ENCODE measurements at regions not wholly inside any gene's neighbourhood (a gene's known extent, or its start where the extent isn't known, plus 50 kb on each side); places are given as distances from the start of the nearest gene placed in this dataset.

- POLR2A ChIA-PET (ENCODE audit: unreplicated experiment): no interaction called here
- no peak overlapping the region for H2AK9ac ChIP-seq (replicated peaks; ENCODE audit: low read depth, low read length, poor library complexity)
- no peak overlapping the region for H2BK15ac ChIP-seq (ENCODE audit: low read depth, low read length)
- no peak overlapping the region for H2BK20ac ChIP-seq (ENCODE audit: low read depth, low read length)
- no peak for DNase-seq
- no peak overlapping the region for H2BK120ac ChIP-seq (ENCODE audit: low read depth, low read length)
- no peaks in the 10 kb centered on the region for H3K9me1 ChIP-seq (ENCODE audit: insufficient read depth, low read length)
- dilution Hi-C loops (cut with HindIII; ENCODE audit: low sequenced_read_pairs, unreplicated experiment): no loop called here
- no peaks in the 10 kb centered on the region for H3K27me3 ChIP-seq (ENCODE audit: control insufficient read depth, insufficient read depth, low read length)
- H4K8ac ChIP-seq (ENCODE audit: low read depth in 2 of 2, low read length in 2 of 2): no peak overlapping the region
- no peaks in the 10 kb centered on the region for H3K79me1 ChIP-seq (ENCODE audit: low read depth in 1 of 2, low read length in 2 of 2)
- no peak overlapping the region for H3K27ac ChIP-seq (ENCODE audit: insufficient read depth, low read length)
- no peaks in the 10 kb centered on the region for H3K4me1 ChIP-seq (ENCODE audit: control insufficient read depth, insufficient read depth, low read length)
- no peak overlapping the region for H3K4ac ChIP-seq (ENCODE audit: low read depth, low read length)
- in situ Hi-C loops (cut with MboI; ENCODE audit: low sequenced_read_pairs): no loop called here
- no peak overlapping the region for H2AFZ ChIP-seq (replicated peaks; ENCODE audit: low read length, poor library complexity)
- no peak overlapping the region for H4K5ac ChIP-seq (ENCODE audit: low read depth, low read length)
- TF ChIP-seq RAD21 (IDR thresholded peaks at IDR 0.05; ENCODE audit: low read length) (no peak), USF2 (IDR thresholded peaks at IDR 0.05; ENCODE audit: low read depth, low read length) (no peak), SMC3 (IDR thresholded peaks at IDR 0.05; ENCODE audit: low read depth, low read length) (no peak), CHD1 (IDR thresholded peaks at IDR 0.05; ENCODE audit: low read depth, low read length) (no peak), MAZ (IDR thresholded peaks at IDR 0.05; ENCODE audit: borderline replicate concordance, low read depth, low read length) (no peak), RCOR1 (IDR thresholded peaks at IDR 0.05; ENCODE audit: insufficient replicate concordance, low read length) (no peak), CTCF (conservative IDR thresholded peaks at IDR 0.05; ENCODE audit: low read depth, low read length) (no peak), NFE2L2 (IDR thresholded peaks at IDR 0.05; ENCODE audit: low read depth, low read length) (no peak), CEBPB (IDR thresholded peaks at IDR 0.05; ENCODE audit: low read depth, low read length) (no peak), POLR2A (IDR thresholded peaks at IDR 0.05; ENCODE audit: low read depth, low read length) (no peak), FOS (IDR thresholded peaks at IDR 0.05; ENCODE audit: low read depth, low read length) (no peak), ELK1 (IDR thresholded peaks at IDR 0.05; ENCODE audit: borderline replicate concordance, low read depth, low read length) (no peak), BHLHE40 (IDR thresholded peaks at IDR 0.05; ENCODE audit: low read depth, low read length) (no peak), MAFK (IDR thresholded peaks at IDR 0.05; ENCODE audit: low read depth, low read length) (no peak), RFX5 (IDR thresholded peaks at IDR 0.05; ENCODE audit: low read depth, low read length) (no peak), MXI1 (IDR thresholded peaks at IDR 0.05; ENCODE audit: borderline replicate concordance, low read depth, low read length) (no peak)
- intact Hi-C loops (cut with micrococcal nuclease): no loop called here
- no peak overlapping the region for H3K56ac ChIP-seq (ENCODE audit: extremely low read depth, insufficient read depth, low read length)
- H3K18ac ChIP-seq (ENCODE audit: low read depth, low read length): no peak overlapping the region
- no peak overlapping the region for H3K14ac ChIP-seq (replicated peaks; ENCODE audit: low read depth, low read length)
- H3K36me3 ChIP-seq (ENCODE audit: control insufficient read depth, insufficient read depth, low read length): no peaks in the 10 kb centered on the region
- no peak overlapping the region for H4K91ac ChIP-seq (ENCODE audit: insufficient read depth, low read depth, low read length)
- no peak overlapping the region for H2AK5ac ChIP-seq (ENCODE audit: low read depth, low read length)
- H3K9ac ChIP-seq (ENCODE audit: low read depth, low read length): no peak overlapping the region
- H3K4me3 ChIP-seq (ENCODE audit: insufficient read depth, low read depth, low read length): no peak overlapping the region
- no peaks in the 10 kb centered on the region for H4K20me1 ChIP-seq (ENCODE audit: insufficient read depth, low read length)
- no peak overlapping the region for H3K4me2 ChIP-seq (ENCODE audit: low read depth, low read length)
- no CpG with 5 or more reads among the region's 2 CpGs for WGBS, 2 experiments (ENCODE audit: extremely low coverage in 2 of 2, insufficient read length in 1 of 2)
- H3K23ac ChIP-seq (ENCODE audit: low read depth, low read length): no peak overlapping the region
- no TSS peak for BruUV-seq (replicated peaks)
- no peak overlapping the region for H2BK5ac ChIP-seq (ENCODE audit: low read depth, low read length, poor library complexity, severe bottlenecking)
- no peak for ATAC-seq (ENCODE audit: low read depth)
- CTCF ChIA-PET: no interaction called here
- H3K9me3 ChIP-seq (ENCODE audit: control insufficient read depth, insufficient read depth, low read length): peaks cover 2% of the 10 kb centered on the region; the same call in 1 of the 2 replicates
These were observed 369.8 kb downstream of the TMEM232 start for GRCh38 chr5:110356677-110357076.

Measured in IMR-90 (cell line).